DMS 273 (cell line): ENCODE measurements at regions not wholly inside any gene's neighbourhood (a gene's known extent, or its start where the extent isn't known, plus 50 kb on each side); places are given as distances from the start of the nearest gene placed in this dataset.
"Not testable (repeated sequence)": the region's sequence is repeated elsewhere in the genome, so short reads cannot be mapped to it uniquely, and the experiment has no call there.

ENCODE experiments used
- DNase-seq: peaks from one replicate; lab custom pipeline; 2025; ENCODE audit not compliant: unreplicated experiment; lab: John Stamatoyannopoulos, UW

DNA sequence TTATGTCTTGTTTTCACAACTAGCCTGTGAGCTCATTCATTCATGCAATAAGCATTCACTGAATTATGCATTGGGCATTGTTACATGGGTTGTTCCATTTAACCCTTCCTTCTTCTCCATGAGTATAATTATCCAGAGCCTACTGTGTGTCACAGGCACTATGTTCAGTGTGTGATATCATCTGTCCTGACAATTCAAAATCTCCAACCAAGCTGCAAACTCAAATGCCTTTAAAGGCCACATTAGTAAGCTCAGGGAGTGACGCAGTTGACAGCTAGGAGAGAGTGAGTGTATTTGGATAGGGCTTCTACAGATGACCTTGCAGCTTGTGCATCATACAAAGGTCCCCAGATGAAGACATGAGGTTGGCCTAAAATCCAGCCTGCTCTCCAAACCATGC lies 289.5 kb downstream of the OMA1 start:
- DNase-seq = no peak

DNA sequence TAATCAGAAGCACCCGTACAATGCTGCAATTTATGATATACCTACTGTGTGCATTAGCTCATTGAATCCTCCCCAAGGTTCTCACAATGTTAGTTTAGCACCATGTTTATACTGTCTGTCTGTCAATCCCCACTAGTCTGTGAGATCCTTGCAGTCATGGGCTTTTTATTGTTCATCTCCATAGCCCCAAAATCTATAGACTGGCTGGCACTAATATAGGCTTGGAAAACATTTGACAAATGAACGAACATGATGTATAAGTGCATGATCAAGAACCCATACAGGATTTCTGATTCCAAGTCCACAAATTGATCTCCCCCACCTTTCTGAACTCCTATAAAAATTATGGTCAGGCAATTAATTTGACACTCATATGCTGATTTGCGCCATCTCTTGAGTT lies 290.0 kb downstream of the OMA1 start:
- DNase-seq = no peak

DNA sequence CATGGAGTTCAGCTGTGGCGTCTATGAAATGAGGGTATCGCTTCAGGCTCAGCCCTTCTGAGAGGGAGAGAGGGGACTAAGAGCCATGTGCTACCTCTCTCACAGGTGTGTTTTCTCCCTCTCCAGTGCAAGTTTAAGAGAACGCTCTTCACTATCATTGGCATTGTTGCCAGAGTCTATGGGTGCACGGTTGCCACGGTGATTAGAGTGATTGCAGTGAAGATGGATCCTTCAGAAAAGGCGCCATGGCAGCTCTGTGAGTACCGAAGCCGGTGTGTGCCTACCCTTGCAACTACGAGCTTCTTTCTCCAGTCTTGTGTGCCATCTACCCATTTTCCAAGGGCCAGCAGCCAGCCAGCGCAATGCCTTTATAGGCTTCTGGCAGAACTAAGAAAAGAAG lies 290.5 kb downstream of the OMA1 start:
- no peak for DNase-seq

DNA sequence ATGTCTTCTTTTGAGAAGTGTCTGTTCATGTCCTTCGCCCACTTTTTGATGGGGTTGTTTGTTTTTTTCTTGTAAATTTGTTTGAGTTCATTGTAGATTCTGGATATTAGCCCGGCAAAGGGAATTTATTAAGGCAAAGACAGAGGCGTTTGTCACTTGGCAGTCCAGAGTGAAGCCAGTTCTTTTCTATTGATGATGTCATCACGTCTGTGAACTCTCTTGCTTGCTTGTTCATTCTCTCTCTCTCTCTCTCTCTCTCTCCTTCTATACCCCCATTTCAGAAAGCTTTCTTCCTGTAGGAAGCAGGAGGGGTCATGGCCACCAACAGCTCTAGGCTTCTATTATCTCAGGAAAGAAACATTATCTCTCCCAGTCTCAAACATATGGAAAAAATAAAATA lies 291.3 kb downstream of the OMA1 start:
- DNase-seq = no peak

DNA sequence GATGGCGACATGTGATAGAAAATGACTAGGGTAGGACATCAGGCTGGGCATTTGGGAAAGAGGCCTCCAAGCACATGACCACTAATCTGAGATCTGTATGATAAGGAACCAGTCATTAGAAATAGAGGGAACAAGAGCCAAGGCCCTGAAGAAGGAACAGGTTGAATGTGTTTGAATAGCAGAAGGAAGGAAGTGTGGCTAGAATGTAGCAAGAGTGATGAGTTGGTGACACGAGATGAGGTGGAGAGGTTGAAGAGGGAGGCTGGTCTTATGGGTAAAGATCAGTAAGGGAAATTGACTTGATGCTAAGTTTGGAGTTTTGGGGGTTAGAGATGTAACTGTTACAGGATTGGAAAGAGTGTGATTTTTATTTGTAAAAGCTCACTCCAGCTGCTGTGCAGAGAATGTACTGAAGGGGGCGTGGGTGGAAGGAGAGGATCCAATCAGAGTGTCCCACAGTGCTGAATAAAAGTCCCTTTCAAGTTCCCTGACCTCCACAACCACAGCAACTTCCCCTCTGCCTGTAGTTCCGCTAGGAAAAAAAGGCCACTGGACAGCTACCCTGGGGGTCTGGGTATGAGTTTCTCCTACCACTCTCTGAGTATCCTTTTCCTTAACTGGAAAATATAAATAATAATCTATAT lies 295.0 kb downstream of the OMA1 start:
- DNase-seq = peak; percentile 71

DNA sequence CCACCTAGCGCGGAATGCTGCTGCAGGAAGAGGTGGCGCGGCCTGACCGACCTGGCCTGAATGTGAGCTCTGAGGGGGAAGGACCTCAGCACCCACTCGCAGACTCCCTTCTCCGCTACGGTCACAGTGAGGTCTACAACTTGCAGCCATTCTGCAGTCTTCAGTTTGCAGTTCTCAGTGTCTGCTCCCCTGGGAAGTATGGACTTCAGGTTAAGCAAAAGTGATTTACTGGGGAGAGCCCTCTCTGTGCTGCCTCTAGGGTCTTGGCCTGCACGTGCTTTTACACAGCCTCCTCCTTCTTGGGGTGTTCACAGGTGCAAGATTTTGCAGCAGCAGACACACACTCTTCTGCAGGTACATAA lies 296.0 kb downstream of the OMA1 start:
- DNase-seq = no peak

DNA sequence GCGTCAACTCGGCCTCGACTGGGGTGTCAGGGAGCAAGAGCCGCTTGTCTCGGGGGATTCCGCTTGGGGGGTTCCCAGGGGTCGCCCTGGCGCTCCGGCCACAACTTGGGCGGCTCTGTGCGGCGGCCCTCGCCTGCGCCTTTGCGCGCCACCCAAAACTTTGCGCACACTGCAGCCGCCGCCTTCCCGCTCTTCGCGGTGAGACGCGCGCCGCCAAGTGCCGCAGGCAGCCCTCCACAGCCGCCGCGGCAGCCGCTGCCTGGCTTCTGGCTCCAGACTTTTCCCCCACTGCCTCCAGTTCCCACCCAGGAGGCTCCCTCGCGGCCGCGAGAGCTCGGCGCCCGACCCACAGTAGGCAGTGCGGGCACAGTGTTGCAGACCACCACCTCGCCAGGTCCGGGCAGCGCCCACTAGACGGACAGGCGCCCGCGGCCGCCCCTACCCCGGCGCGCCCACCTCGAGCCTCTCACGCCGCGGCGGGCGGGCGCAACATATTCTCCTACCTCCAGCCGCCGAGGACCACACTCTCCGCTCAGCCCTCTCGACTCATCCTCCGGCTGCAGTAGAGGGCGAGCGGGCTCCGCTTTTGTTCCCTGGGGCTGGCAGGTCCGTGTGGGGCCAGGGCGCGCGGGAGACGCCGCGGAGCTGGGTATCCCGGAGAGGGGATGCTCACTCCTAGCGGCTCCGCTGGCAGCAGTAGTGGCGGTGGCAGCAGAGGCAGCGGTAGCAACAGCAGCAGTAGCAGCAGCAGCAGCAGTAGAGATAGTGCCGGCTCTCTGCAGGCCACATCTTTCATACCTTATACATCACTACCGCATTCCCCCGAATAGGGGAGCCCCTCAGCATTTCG lies 296.6 kb downstream of the OMA1 start:
- peak; percentile 85 for DNase-seq

DNA sequence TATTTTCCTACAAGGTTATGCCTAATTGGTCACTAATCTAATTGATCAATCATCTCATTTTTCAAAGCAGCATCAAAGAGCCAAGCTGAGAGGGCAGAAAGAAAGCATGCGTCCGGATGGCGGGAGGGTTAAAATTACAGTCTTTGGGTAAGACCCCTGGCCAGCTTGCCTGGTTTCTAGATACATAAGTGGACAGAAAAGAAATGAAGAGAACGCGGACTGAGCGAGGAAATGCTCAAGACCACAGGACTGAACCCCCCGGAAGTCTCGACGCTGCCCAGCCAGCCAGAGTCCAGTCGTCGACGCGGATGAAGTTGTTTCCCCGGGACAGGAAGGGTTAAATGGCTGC lies 297.2 kb downstream of the OMA1 start:
- DNase-seq = peak; percentile 37

DNA sequence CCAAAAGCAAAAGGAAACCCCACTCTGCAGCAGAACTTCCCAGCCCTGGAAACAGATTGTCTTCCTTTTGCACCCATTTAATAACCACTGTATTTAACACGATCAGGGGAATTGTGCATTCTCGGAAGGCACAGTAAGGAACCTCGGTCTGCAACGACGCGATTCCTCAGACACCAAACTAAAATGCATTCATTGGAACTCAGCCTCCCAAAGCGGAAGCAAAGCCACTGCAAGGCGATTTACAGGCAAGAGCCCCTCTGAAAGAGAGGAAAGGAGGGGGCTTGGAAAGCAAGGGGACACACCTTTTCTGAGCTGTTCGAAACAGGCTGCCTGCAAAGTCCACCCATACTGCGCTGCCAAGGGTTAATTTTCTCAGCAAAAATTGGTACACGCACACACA lies 297.7 kb downstream of the OMA1 start:
- DNase-seq = no peak

DNA sequence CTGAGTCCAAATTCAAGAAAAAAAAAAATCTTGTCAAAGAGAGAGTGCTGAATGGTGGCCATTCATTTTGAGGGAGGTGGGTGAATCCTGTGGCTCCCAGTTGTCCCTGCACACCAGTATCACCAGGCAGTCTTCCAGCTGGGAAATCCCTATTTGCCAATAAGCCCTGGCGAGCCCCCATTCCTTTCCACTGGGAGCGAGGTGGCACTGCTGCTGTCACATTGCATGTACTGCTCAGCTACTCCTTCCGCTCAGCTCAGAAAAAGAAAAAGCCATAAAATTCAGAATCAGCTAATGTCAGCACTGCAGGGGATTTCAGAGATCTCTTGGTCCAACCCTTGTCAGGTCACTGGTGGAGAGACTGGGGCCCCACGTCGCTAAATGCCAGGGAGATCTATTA lies 298.5 kb downstream of the OMA1 start:
- DNase-seq = no peak

DNA sequence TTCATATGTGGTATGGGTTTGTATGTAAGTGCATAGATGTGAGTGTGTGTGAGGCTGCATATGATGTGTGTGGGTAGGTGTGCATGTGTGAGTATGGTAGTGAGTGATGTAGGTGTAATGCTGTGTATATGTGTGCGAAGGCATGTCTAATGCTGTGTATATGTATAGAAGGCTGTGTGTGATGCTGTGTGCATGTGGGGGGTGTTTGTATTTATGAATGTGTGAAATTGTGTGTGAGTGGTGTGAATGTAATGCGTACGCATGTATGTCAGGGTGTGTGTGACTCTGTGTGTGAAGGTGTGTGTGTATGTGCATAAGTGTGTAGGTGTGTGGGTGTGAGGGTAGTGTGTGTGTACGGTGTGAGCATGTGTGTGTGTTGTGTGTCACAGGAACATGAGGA lies 300.0 kb downstream of the OMA1 start:
- DNase-seq = no peak

DNA sequence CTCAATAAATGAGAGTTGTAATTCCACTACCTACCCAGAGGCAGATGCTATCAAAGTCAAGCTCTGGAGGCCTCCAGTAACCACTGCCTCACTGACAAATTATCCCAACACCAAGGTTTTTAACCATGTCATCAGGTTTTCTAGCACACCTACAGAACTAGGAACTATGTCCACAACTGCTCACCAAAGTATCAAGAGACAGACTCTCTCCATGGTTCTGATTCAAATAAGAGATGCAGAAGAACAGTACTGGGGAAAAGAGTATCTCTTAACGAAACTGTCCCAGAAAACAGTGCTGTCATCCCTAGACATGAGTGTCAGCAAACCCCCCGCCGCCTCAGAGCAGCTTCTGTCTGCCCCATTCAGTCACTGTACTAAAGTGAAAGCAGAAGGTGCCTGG lies 301.7 kb downstream of the OMA1 start:
- DNase-seq = no peak

DNA sequence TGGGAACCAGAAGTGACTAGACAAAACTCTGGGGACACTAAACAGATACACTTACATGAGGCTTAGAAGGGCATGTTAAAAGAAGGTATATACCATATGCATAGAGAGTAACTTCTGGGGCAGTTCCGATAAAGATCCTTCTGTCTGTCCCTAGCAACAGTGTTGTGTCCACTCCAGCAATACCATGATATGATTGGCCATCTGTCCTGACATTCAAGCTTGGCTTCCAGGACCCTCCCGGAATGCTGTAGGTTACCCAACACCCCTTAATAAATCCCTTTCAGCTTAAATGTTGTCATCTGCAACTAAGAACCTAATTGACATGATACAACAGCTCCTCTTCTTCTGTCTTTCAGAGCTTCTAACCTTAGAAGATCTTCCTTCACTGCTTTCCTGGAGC lies 307.7 kb downstream of the OMA1 start:
- peak; percentile 34 for DNase-seq

DNA sequence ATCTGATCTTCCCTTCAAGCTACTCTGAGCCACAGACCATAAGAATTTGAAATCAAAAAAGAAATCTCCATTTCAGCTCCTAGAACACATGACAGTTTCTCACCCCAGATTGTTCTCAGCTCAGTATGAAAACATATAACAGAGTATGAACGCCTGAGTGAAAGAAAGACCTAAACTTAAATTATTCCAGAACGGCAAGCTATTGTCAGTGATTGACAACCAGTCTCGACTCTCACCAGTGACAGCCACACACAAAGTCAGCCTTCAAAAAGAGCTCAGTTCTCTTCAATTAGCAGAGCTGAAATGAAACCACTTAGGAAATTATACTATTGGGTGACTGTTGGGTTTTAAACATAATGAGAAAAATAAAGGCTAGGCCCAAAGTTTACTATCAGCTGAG lies 312.8 kb downstream of the OMA1 start:
- DNase-seq = no peak

DNA sequence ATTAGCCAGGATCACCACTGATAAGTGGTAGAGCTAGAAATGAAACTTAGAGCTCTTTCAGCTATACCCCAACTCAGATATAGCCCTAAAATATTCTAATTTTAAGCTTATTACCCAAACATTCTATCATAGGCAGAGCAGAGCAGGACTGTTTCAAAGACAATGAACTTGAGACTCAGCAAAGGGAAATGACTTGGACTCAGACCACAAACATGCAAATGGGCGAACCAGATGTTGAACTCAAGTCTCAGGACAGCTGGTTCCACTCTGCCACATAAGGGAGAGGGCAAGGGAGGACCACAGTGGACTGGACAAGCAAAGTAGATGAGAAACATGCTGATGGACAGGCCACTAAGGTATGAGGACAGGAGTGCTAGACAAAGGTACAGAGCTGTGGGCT lies 315.3 kb downstream of the OMA1 start:
- DNase-seq = no peak

DNA sequence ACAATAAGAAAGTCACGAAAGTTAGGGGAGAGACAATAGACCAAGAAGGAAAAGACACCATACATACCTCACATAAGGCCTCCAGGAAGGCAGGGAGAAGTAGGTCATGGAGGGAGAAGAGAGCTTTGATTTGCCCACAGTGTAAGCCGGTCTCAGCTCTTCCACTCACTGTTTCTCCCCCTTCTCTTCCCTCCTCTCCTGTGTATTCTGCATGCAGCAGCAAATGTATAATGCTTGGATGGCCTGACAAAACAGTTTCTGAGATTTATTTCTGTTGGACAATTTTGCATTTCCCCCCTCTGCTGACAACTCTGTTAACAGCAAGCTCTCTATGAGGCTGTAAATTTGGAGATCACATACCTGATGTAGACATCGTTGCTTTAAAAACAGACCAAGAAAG lies 318.9 kb downstream of the OMA1 start:
- no peak for DNase-seq

DNA sequence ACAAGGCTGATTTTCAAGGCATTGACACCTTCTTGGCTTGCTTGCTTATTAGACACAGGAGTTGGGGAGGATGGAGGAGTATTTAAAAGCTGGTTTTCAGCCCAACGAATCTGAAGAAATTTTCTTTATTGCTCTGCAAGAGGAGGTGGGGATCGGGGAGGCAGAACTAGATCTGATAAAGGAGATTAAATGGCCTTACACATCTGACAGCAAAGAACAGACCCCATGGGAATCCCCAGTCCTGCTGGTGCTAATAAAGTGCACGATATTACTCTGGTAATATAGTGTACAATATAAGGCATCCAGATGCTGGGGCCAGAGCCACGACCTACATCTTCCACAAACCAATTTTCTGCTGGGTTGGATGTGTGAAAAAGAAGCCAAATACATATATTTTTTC lies 323.0 kb downstream of the OMA1 start:
- DNase-seq = no peak

DNA sequence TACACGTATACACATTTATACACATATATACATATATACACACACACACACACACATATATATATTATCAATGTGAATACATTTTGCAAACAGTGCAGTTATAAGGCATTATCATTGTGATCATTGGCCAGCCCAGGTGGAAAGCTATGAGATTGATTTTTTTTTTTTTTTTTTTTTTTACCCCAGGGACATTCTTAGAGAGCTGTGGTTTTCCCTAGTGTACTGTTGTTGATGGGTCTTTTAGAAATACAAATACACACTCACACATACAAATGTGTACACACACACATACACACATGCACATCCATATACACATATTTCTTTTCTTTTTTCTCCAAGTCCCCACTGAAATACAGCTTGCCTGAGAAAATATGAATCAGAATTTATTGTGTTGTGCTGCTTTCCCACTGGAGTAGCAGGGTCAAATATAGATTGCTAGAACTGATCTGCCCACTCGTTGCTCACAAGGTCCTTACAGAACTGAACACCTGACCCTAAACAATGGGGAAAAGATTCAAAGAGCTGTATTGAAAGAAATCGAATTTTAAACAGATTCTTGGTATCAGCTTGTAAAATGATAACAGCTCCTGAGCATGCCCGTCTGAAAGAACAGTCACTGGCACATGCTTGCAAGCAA lies 325.6 kb downstream of the OMA1 start:
- DNase-seq = no peak

DNA sequence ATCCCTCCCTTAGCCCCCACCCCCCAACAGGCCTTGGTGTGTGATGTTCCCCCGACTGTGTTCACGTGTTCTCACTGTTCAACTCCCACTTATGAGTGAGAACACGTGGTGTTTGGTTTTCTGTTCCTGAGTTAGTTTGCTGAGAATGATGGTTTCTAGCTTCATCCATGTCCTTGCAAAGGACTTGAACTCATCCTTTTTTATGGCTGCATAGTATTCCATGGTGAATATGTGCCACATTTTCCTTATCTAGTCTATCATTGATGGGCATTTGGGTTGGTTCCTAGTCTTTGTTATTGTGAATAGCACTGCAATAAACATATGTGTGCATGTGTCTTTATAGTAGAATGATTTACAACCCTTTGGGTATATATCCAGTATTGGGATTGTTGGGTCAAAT lies 330.4 kb downstream of the OMA1 start:
- not testable (repeated sequence) for DNase-seq

DNA sequence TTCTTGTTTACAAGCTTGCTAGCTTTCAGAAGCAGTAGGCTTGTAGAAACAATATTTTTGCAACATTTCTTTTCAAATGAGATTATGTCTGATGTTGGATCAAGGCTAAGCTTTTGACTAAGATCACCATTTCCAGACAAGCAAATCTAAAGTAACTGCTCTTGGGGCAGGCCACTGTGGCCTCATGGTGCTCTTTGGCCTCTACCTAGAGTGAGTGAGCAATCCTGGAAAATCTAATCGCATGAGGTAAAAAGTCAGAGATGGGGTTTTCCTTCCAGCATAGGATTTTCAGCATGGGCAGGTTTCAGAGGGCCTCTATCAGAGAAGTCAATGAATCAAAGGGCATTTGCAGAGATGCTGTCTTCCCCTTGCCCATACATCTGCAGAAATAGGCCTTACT lies 331.9 kb downstream of the OMA1 start:
- no peak for DNase-seq

DNA sequence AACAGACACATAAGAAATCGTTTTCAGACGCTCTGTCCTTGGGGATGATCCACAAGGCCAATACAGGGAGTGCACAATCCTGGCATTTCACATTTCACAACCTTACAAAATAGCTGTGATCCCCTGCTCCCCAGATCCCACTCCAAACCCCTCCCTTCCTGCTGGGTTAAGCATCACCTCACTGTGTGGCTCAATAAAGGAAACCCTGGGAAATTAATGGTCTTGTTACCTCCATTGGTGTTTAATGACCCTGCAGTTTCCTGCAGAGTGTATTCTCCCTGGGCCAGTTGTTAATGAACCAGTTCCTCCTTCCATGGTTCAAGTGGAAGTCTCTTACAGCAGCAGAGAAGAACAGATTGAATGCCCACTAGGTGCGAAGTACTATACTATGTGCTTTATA lies 334.7 kb downstream of the OMA1 start:
- no peak for DNase-seq

DNA sequence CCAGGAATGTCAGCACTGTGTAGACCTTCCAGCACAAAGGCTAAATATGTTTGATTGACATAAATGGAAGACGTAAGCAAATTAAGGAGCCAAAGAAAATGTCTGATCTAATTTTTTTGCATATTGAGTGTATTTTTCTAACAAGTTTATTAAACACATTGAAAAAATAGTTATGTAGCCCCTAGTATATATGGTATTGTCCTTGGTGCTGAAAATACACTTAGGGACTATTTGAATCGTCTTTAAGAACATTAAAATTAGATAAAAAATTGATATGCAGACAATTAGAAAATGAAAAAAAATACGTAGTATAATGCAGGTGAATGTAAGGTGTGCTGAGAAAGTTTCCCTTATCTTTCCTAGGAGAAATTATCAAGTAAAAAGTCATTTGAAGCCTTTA lies 337.0 kb downstream of the OMA1 start:
- DNase-seq = no peak

DNA sequence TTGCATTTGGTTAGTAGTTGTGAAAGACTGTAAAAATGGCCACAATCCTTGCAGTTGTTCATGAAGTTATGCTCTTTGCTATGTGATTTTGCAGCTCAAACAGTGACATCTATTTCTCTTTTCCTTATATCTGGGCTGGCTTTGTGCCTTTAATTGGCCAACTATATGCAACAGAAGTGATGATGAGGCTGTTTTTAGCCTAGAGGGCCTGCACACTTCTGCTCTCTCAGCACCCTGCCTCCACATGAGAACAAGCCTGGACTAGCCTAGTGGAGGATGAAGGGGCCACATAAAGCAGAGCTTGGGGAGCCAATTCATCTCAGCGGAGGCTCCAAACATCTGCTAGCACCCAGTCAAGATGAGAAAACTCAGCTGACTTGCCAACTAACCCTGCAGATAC lies 339.8 kb downstream of the OMA1 start:
- DNase-seq = peak; percentile 30
